K562 (cell line): ENCODE measurements at regions not wholly inside any gene's neighbourhood (a gene's known extent, or its start where the extent isn't known, plus 50 kb on each side); places are given as distances from the start of the nearest gene placed in this dataset.

Experiments
- ARID2 ChIP-seq: fragments of 450-650 bp; IDR thresholded peaks from 2 replicates; pipeline ENCODE4 v1.6.1; 2017; ENCODE audit warnings: antibody characterized with exemption, mild to moderate bottlenecking
- DNMT1 ChIP-seq: fragments of 450-650 bp; IDR thresholded peaks from 2 replicates; pipeline ENCODE4 v1.6.1; 2016; ENCODE audit warnings: antibody characterized with exemption, mild to moderate bottlenecking
- HEY1 ChIP-seq: fragments of 250-450 bp; sonication (Bioruptor Pico); IDR thresholded peaks from 2 replicates; pipeline ENCODE4 v1.5.0; 2020; ENCODE audit warnings: mild to moderate bottlenecking, moderate library complexity, borderline replicate concordance
- MAZ ChIP-seq, 2 experiments: fragments of 450-650 bp in 1 of 2; sonication (generic) in 1 of 2; formaldehyde crosslinking; IDR thresholded peaks in 1 of 2; conservative IDR thresholded peaks in 1 of 2; 2 replicates each; pipeline versions ENCODE4 v1.4.0 to v1.5.0; 2020; ENCODE audit warnings: mild to moderate bottlenecking in 1 of 2, missing genetic modification reagents in 1 of 2
- MLLT1 ChIP-seq, 2 experiments: fragments of 450-650 bp; IDR thresholded peaks; 2 replicates each; pipeline ENCODE4 v1.6.1; 2016
- NR3C1 ChIP-seq: sonication (generic); formaldehyde crosslinking; IDR thresholded peaks from 2 replicates; pipeline ENCODE4 v1.8.1; 2022; ENCODE audit warnings: missing genetic modification reagents
- POLR2H ChIP-seq: IDR thresholded peaks from 2 replicates; pipeline ENCODE4 v1.6.1; 2016; ENCODE audit warnings: missing genetic modification characterization, low read depth, mild to moderate bottlenecking, control low read depth, missing compliant biosample characterization, moderate library complexity
- PREB ChIP-seq: sonication (generic); formaldehyde crosslinking; IDR thresholded peaks from 2 replicates; pipeline ENCODE4 v1.8.1; 2023; ENCODE audit warnings: mild to moderate bottlenecking, missing genetic modification reagents
- PTBP1 ChIP-seq: fragments of 200-400 bp; formaldehyde crosslinking; IDR thresholded peaks from 2 replicates; pipeline ENCODE4 v1.6.1; 2017; ENCODE audit warnings: low read depth, low read length
- SMAD4 ChIP-seq: fragments of 250-450 bp; sonication (Bioruptor Pico); conservative IDR thresholded peaks from 2 replicates; pipeline ENCODE4 v1.8.0; 2021; ENCODE audit warnings: inconsistent platforms, mild to moderate bottlenecking, moderate library complexity
- SREBF1 ChIP-seq: fragments of 150-350 bp; IDR thresholded peaks from 2 replicates; pipeline ENCODE4 v1.6.1; 2014; ENCODE audit warnings: antibody characterized with exemption, low read depth, low read length, borderline replicate concordance
- ZKSCAN8 ChIP-seq: fragments of 200-800 bp; sonication (Bioruptor generic); IDR thresholded peaks from 2 replicates; pipeline ENCODE4 v1.6.1; 2016; ENCODE audit warnings: missing genetic modification characterization, missing compliant biosample characterization
- ZNF174 ChIP-seq: fragments of 250-450 bp; sonication (Bioruptor Pico); IDR thresholded peaks from 2 replicates; pipeline ENCODE4 v1.4.0; 2020; ENCODE audit warnings: mild to moderate bottlenecking
- ZNF318 ChIP-seq, 2 experiments: fragments of 450-650 bp; IDR thresholded peaks; 2 replicates each; pipeline ENCODE4 v1.6.1; 2016; ENCODE audit warnings: mild to moderate bottlenecking in 2 of 2, borderline replicate concordance in 1 of 2, low read depth in 1 of 2, moderate library complexity in 1 of 2

- TF ChIP-seq ZNF318 (IDR thresholded peaks at IDR 0.05; ENCODE audit: borderline replicate concordance in 1 of 2, low read depth in 1 of 2) = no peak
- TF ChIP-seq SMAD4 (CRISPR knock-in tag) = no peak
- no peak for TF ChIP-seq ZKSCAN8 (CRISPR knock-in tag)
- TF ChIP-seq ARID2 = no peak
- no peak for TF ChIP-seq NR3C1 (CRISPR knock-in tag)
- TF ChIP-seq PTBP1 = no peak
- no peak for TF ChIP-seq MLLT1 (IDR thresholded peaks at IDR 0.05)
- TF ChIP-seq HEY1 (CRISPR knock-in tag) = no peak
- TF ChIP-seq SREBF1 = no peak
- no peak for TF ChIP-seq MAZ (CRISPR knock-in tag; conservative IDR thresholded peaks at IDR 0.05 in 1 of 2, IDR thresholded peaks at IDR 0.05 in 1 of 2)
- TF ChIP-seq DNMT1 = no peak
- no peak for TF ChIP-seq POLR2H (tag)
- TF ChIP-seq ZNF174 = no peak
- TF ChIP-seq PREB (CRISPR knock-in tag) = no peak
Observed at GRCh38 chr22:22704156-22704946, 59.9 kb downstream of the GGTLC2 start (continued).
